ENCODE measurements at regions not wholly inside any gene's neighbourhood (a gene's known extent, or its start where the extent isn't known, plus 50 kb on each side); places are given as distances from the start of the nearest gene placed in this dataset.

DNA sequence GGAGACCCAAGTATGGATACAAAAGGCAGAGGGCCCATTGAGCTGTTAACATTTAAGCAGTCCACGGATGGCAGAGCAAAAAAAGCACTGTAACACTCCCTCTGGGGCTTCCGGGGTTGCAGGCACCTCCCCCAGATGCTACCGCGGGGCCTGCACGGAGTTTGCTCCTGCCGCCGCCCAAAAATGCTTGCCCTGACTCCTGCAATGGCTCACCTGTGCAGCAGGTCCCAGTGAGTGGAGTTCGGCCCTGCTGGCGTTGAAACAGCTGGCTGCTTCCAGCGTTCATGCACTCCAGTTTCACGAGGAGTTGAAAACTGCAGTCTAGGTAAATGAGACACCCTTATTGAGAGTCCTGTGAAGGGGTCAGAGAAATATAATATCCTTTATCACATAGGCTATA lies 832.8 kb downstream of the NCAM2 start:
- H3K4me3 Mint-ChIP-seq, result no peak overlapping the region
- H3K36me3 Mint-ChIP-seq (ENCODE audit: low read depth), result no peaks in the 10 kb centered on the region
- Histone ChIP-seq H3K9me3 (ENCODE audit: control insufficient read depth in 1 of 2, insufficient read depth in 1 of 2, low read length in 2 of 2) (peaks cover 0 to 5% of the 10 kb centered on the region in 2 experiments), H3K4me3 (ENCODE audit: low read length) (no peak overlapping the region), H3K27me3 (ENCODE audit: control insufficient read depth in 1 of 2, insufficient read depth in 2 of 2, low read length in 2 of 2) (no peaks in the 10 kb centered on the region), H3K27ac (ENCODE audit: low read depth in 1 of 2, low read length in 2 of 2) (no peak overlapping the region), H3K4me1 (ENCODE audit: insufficient read depth, low read length) (no peaks in the 10 kb centered on the region), H3K36me3 (ENCODE audit: insufficient read depth, low read length) (no peaks in the 10 kb centered on the region)
- intact Hi-C loops (cut with DNase I, micrococcal nuclease), result no loop called here
- H3K27me3 Mint-ChIP-seq, result no peaks in the 10 kb centered on the region
- no peak for DNase-seq
- no peak for ATAC-seq (ENCODE audit: poor library complexity)
- ChIA-PET CTCF (no interaction called here), POLR2A (no interaction called here)
- TF ChIP-seq, protein P1, sequence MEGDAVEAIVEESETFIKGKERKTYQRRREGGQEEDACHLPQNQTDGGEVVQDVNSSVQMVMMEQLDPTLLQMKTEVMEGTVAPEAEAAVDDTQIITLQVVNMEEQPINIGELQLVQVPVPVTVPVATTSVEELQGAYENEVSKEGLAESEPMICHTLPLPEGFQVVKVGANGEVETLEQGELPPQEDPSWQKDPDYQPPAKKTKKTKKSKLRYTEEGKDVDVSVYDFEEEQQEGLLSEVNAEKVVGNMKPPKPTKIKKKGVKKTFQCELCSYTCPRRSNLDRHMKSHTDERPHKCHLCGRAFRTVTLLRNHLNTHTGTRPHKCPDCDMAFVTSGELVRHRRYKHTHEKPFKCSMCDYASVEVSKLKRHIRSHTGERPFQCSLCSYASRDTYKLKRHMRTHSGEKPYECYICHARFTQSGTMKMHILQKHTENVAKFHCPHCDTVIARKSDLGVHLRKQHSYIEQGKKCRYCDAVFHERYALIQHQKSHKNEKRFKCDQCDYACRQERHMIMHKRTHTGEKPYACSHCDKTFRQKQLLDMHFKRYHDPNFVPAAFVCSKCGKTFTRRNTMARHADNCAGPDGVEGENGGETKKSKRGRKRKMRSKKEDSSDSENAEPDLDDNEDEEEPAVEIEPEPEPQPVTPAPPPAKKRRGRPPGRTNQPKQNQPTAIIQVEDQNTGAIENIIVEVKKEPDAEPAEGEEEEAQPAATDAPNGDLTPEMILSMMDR (IDR thresholded peaks at IDR 0.05), result no peak
- H3K9me3 Mint-ChIP-seq, result no peaks in the 10 kb centered on the region
- no peak overlapping the region for H3K27ac Mint-ChIP-seq
- H3K4me1 Mint-ChIP-seq (ENCODE audit: low read depth), result no peaks in the 10 kb centered on the region

DNA sequence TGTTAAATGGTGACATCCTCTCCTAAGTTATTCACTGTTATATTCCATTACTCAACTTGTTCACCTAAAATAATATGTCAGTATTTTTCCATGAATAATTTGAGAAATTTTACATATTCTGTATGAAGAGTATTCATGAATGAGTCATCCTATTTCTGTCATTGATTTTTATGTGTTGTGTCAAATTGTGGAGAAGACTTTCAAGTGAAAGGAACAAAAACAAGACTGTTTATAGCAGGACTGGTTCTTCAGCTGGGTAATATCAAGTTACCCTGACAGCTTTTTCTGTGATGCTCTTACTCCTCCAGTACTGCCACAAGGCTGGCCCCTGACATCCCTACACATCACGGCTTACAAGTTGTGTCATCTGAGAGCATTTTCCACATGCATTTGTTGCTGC lies 847.7 kb downstream of the NCAM2 start:
- peaks cover 0 to 12% of the 10 kb centered on the region in 2 experiments for H3K9me3 ChIP-seq (ENCODE audit: control insufficient read depth in 1 of 2, insufficient read depth in 1 of 2, low read length in 2 of 2)
- no peaks in the 10 kb centered on the region for H3K36me3 ChIP-seq (ENCODE audit: insufficient read depth, low read length)
- TF ChIP-seq, protein P1 (IDR thresholded peaks at IDR 0.05), result no peak
- ATAC-seq (ENCODE audit: poor library complexity) (no peak), DNase-seq (no peak)
- H3K27ac ChIP-seq (ENCODE audit: low read depth in 1 of 2, low read length in 2 of 2), result no peak overlapping the region
- no peaks in the 10 kb centered on the region for H3K9me3 Mint-ChIP-seq
- no peaks in the 10 kb centered on the region for H3K27me3 ChIP-seq (ENCODE audit: control insufficient read depth in 1 of 2, insufficient read depth in 2 of 2, low read length in 2 of 2)
- ChIA-PET POLR2A (no interaction called here), CTCF (no interaction called here)
- H3K4me3 ChIP-seq (ENCODE audit: low read length), result no peak overlapping the region
- H3K27me3 Mint-ChIP-seq, result no peaks in the 10 kb centered on the region
- no peaks in the 10 kb centered on the region for H3K4me1 ChIP-seq (ENCODE audit: insufficient read depth, low read length)
- no peak overlapping the region for H3K27ac Mint-ChIP-seq
- H3K4me1 Mint-ChIP-seq (ENCODE audit: low read depth), result no peaks in the 10 kb centered on the region
- no peak overlapping the region for H3K4me3 Mint-ChIP-seq
- intact Hi-C loops (cut with DNase I, micrococcal nuclease), result no loop called here
- H3K36me3 Mint-ChIP-seq (ENCODE audit: low read depth), result no peaks in the 10 kb centered on the region

DNA sequence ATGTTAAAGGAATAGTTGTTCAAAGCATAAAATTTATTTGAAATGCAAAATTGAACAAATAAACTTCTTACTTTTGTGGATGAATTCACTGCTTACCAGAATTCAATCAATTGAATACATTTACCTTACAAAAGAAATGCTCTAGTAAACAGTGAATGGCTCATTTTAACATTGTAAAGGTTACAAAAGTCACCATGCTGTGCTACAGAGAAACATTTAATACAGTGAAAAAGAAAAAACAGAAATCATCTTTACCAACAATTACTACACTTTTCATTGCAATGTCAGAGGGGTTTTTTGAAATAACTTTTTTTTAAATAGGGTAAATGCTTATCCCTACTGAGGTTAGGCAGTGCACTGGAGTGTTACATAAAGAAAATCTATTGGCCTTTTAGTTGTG lies 853.0 kb downstream of the NCAM2 start:
- Mint-ChIP-seq H3K9me3 (peaks cover 10% of the 10 kb centered on the region), H3K27me3 (no peaks in the 10 kb centered on the region), H3K4me3 (no peak overlapping the region), H3K4me1 (ENCODE audit: low read depth) (no peaks in the 10 kb centered on the region), H3K27ac (no peak overlapping the region), H3K36me3 (ENCODE audit: low read depth) (no peaks in the 10 kb centered on the region)
- H3K4me3 ChIP-seq (ENCODE audit: low read length), result no peak overlapping the region
- peaks cover 0 to 5% of the 10 kb centered on the region in 2 experiments for H3K9me3 ChIP-seq (ENCODE audit: control insufficient read depth in 1 of 2, insufficient read depth in 1 of 2, low read length in 2 of 2)
- intact Hi-C loops (cut with DNase I, micrococcal nuclease), result no loop called here
- TF ChIP-seq, protein P1 (IDR thresholded peaks at IDR 0.05), result no peak
- no peak for DNase-seq
- no peak for ATAC-seq (ENCODE audit: poor library complexity)
- no peaks in the 10 kb centered on the region for H3K4me1 ChIP-seq (ENCODE audit: insufficient read depth, low read length)
- no peak overlapping the region for H3K27ac ChIP-seq (ENCODE audit: low read depth in 1 of 2, low read length in 2 of 2)
- POLR2A ChIA-PET, result no interaction called here
- no peaks in the 10 kb centered on the region for H3K27me3 ChIP-seq (ENCODE audit: control insufficient read depth in 1 of 2, insufficient read depth in 2 of 2, low read length in 2 of 2)
- H3K36me3 ChIP-seq (ENCODE audit: insufficient read depth, low read length), result no peaks in the 10 kb centered on the region
- CTCF ChIA-PET, result no interaction called here

Data from CD4-positive, alpha-beta T cell (primary cell).